Epithelial cell of prostate (primary cell): ENCODE measurements at regions not wholly inside any gene's neighbourhood (a gene's known extent, or its start where the extent isn't known, plus 50 kb on each side); places are given as distances from the start of the nearest gene placed in this dataset.
"Not testable (repeated sequence)": the region's sequence is repeated elsewhere in the genome, so short reads cannot be mapped to it uniquely, and the experiment has no call there.

Experiments
- DNase-seq: peaks from one replicate; pipeline ENCODE4 v3.0.0-alpha.2; 2011; ENCODE audit warnings: low read depth, low spot score
- H3K27ac ChIP-seq: fragments of 450-650 bp; 2 replicates; pipeline ENCODE4 v1.5.1; 2017; ENCODE audit warnings: mild to moderate bottlenecking

DNA sequence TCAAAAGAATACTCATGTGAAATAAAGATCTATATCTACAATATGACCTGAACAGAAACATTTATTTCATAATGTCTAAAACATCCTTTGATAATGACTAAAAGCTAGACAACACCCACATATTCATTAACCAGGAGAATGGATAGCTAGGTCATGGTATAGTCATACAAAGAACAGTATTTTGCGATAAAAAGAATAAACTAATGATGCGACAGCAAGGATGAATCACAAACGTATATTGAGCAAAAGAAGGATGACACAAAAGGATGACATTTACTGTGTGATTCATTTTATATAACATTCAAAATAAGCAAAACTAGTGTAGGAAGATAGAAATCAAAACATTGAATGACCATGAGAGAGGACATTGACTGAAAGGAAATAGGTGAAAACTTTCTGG, 1233.1 kb downstream of the OTOL1 start:
- peak; percentile 20 for DNase-seq
- H3K27ac ChIP-seq = no peak overlapping the region

- DNase-seq, H3K27ac ChIP-seq: not testable (repeated sequence)
Measured at GRCh38 chr3:162731961-162732360, 1235.4 kb downstream of the OTOL1 start.

- no peak overlapping the region for H3K27ac ChIP-seq
Measured at GRCh38 chr3:162738784-162739183, 1242.2 kb downstream of the OTOL1 start.

GRCh38 chr3:162740941-162741596, 1244.5 kb downstream of the OTOL1 start:
- H3K27ac ChIP-seq = no peak overlapping the region
- no peak for DNase-seq

More at GRCh38 chr3:162738784-162739183, 1242.2 kb downstream of the OTOL1 start:
- no peak for DNase-seq

- H3K27ac ChIP-seq = no peak overlapping the region
- no peak for DNase-seq
Measured at GRCh38 chr3:162742159-162742717, 1245.6 kb downstream of the OTOL1 start.

- DNase-seq = no peak
- no peak overlapping the region for H3K27ac ChIP-seq
Measured at GRCh38 chr3:162743091-162743490, 1246.5 kb downstream of the OTOL1 start.

- DNase-seq = no peak
- no peak overlapping the region for H3K27ac ChIP-seq
Measured at GRCh38 chr3:162760789-162761188, 1264.2 kb downstream of the OTOL1 start.

DNA sequence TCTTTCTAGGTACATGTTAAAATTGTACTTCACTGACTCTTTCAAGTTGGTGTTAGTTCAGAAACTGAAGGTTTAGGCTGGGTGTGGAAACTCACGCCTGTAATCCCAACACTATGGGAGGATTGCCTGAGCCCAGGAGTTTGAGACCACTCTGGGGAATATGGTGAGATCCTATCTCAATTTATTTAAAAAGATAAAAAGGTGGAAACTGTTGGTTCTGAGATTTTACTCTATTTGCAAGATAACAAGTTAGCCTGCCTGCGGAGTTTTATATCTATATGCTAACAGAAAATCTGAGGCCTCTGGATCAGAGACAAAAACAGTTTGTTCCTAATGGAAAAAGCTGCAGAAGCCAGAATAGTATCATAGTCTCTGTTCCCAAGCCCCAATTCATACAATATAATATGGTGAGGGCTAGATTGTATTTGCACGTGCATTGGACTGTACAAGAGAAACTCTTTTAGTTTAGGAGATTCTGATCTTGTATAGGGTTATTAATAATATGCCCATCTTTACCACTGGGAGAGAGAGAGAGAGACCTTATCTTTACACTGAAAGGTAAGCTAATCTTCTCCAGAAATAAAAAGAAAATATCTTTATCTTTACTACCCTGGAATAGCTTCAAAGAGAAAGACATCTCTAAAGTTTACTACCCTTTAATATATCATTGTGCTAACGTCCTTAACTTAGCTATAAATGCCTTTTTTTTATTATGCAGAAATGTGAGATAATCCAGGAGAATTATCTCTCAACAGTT, 1267.6 kb downstream of the OTOL1 start:
- DNase-seq = no peak
- H3K27ac ChIP-seq = no peak overlapping the region

- H3K27ac ChIP-seq = no peak overlapping the region
- DNase-seq = no peak
Measured at GRCh38 chr3:162764808-162765071, 1268.1 kb downstream of the OTOL1 start.

GRCh38 chr3:162765524-162765923, 1268.9 kb downstream of the OTOL1 start:
- no peak overlapping the region for H3K27ac ChIP-seq
- DNase-seq = no peak

GRCh38 chr3:162769564-162769963, 1273.0 kb downstream of the OTOL1 start:
- no peak overlapping the region for H3K27ac ChIP-seq
- no peak for DNase-seq

- H3K27ac ChIP-seq = no peak overlapping the region
- no peak for DNase-seq
Measured at GRCh38 chr3:162770551-162770950, 1273.9 kb downstream of the OTOL1 start.

DNA sequence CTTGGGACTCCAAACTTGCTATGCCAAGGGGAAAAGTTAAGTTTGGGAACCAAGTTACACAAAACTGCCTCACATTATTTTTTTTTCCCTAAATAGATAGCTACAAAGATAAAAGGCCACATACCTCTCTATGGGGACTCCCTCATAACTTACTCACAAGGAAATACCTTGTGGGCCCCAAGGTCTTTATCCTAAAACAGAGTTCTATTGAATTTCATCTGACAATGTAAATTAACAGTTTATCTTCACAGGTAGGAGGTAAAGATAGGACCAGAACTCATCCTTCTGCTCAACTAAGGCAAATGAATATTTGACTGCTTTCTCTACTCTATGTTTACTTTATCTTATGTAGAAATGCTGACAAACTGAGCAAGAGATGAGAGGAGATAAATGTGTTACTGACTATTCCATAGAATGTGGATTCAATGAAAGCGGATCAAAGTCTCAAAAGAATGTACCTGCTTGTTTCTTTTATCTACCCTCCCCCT, 1278.0 kb downstream of the OTOL1 start:
- no peak for DNase-seq
- no peak overlapping the region for H3K27ac ChIP-seq

DNA sequence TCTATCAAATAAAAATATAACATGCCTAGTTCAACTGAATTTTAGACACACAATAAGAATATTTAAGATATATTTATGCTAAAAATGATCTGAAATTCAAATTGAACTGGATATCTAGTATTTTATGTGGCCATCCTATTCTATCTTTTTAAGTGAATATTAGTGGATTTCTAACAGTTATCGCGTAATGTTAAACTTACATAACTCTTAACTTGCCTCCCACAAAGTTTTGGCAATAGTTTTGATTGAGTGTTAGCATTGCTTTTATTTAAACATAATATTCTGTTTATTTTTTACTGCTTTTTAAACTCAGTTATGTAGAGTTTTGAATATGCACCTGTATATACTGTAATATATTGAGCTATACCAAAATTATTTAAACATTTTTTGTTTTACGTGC, 1279.5 kb downstream of the OTOL1 start:
- no peak for DNase-seq
- H3K27ac ChIP-seq = no peak overlapping the region

DNA sequence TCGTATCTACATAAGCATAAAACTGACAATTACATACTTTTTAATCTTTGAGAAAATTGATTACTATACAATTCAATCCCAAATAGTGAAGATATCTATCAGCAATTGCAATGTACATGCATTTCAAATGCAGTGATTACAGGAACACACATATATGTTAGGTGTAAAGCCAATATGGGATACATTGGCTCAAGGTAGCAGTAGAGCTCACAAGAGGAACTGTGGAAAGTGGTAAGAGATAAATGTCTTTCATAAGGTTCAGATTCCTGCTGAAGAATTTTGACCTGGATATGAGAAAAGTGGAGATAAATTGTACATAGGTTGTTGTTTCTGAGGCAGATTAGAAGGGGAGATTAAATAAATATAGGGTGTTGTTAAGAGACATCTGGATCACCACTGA, 1280.5 kb downstream of the OTOL1 start:
- H3K27ac ChIP-seq = no peak overlapping the region
- DNase-seq = no peak

- H3K27ac ChIP-seq = no peak overlapping the region
- DNase-seq = no peak
Measured at GRCh38 chr3:162780313-162780712, 1283.7 kb downstream of the OTOL1 start.

DNA sequence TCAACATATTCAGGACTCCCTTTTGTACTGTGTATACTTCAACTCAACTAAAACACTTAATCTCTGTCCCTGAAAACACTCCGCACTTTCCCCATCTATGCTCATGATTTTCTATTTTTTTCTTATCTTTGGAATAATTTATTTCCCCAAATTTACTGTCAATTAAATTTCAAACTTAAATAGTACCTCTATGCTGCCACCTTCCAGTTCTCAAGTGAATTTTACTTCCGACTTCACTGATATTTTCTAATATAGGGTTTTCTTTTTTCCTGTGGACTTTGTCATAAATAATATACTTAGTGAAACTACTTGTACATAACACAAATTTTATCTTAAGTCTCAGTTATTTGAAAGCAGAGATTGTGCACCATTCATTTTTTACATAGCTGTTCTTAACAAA, 1303.3 kb downstream of the OTOL1 start:
- H3K27ac ChIP-seq = no peak overlapping the region
- DNase-seq = no peak

GRCh38 chr3:162802228-162802965, 1305.8 kb downstream of the OTOL1 start:
- H3K27ac ChIP-seq = no peak overlapping the region
- no peak for DNase-seq

- no peak overlapping the region for H3K27ac ChIP-seq
- no peak for DNase-seq
Measured at GRCh38 chr3:162810776-162811175, 1314.2 kb downstream of the OTOL1 start.

DNA sequence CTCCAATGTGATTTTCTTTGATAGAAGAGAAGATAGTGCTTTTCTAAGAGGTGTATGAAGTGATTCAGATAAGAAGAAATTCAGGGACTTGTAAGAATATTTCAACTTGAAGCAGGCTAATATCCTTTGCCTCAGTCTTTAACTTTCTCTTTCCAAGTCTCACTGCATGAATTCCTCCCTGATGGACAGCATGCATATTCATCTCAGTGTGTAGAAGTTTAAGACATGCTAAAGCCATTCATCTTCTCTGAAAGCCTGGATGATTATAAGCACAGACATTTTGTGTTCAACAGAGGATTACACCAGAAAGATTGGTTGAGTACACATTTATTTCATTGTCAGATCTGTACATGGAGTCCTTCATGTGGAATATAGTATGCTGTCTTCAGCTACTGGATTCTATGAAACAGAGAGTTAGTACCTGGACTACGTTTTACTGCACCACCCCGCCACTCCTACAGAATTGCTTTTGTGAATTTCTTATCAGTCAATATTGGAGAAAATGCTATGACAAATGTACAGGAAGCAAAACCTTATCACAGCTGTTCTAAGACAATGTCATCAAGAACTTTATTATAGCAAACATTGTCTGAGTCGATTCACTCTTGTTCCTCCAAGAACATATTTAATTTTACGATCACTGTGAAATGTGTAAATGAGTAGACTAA, 1346.1 kb downstream of the OTOL1 start:
- no peak overlapping the region for H3K27ac ChIP-seq
- no peak for DNase-seq
